ENCODE measurements at regions not wholly inside any gene's neighbourhood (a gene's known extent, or its start where the extent isn't known, plus 50 kb on each side); places are given as distances from the start of the nearest gene placed in this dataset.

DNA sequence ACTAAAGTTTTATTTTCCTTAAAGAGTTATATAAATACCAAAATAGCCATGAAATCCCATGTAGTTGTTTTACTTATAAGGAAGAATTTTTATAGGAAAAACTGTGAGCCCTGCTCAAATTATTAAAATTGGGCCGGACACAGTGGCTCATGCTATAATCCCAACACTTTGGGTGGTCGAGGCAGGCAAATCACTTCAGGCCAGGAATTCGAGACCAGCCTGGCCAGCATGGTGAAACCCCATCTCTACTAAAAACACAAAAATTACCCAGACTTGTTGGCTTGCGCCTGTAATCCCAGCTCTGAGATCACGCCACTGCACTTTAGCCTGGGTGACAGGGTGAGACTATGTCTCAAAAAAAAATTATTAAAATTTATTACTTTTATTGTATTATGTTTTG lies 149.3 kb downstream of the MRPL39 start (continued):
- TF ChIP-seq, protein P1, sequence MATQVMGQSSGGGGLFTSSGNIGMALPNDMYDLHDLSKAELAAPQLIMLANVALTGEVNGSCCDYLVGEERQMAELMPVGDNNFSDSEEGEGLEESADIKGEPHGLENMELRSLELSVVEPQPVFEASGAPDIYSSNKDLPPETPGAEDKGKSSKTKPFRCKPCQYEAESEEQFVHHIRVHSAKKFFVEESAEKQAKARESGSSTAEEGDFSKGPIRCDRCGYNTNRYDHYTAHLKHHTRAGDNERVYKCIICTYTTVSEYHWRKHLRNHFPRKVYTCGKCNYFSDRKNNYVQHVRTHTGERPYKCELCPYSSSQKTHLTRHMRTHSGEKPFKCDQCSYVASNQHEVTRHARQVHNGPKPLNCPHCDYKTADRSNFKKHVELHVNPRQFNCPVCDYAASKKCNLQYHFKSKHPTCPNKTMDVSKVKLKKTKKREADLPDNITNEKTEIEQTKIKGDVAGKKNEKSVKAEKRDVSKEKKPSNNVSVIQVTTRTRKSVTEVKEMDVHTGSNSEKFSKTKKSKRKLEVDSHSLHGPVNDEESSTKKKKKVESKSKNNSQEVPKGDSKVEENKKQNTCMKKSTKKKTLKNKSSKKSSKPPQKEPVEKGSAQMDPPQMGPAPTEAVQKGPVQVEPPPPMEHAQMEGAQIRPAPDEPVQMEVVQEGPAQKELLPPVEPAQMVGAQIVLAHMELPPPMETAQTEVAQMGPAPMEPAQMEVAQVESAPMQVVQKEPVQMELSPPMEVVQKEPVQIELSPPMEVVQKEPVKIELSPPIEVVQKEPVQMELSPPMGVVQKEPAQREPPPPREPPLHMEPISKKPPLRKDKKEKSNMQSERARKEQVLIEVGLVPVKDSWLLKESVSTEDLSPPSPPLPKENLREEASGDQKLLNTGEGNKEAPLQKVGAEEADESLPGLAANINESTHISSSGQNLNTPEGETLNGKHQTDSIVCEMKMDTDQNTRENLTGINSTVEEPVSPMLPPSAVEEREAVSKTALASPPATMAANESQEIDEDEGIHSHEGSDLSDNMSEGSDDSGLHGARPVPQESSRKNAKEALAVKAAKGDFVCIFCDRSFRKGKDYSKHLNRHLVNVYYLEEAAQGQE (IDR thresholded peaks at IDR 0.05; ENCODE audit: unreplicated experiment) = no peak
- no peak for TF ChIP-seq ZNF331 (CRISPR knock-in tag; IDR thresholded peaks at IDR 0.05; ENCODE audit: low read depth)

DNA sequence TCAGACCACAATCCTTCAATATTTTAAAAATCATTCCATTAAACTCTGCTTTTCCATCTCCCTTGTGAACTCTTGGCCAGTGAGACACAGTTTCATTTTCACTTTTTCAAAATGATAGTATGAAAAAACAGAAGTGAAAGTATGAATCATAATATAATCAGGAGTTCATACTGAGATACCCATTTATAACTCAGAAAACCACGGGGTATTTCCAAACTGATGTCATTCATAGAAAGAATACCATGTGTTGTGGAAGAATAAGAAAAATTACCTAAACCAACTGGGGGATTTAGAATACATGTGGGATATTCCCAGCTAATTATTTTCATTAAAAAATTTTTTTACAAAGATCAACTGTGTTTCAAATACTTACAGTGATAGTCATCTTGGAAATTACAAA lies 149.9 kb downstream of the MRPL39 start:
- Histone ChIP-seq H3K79me2 (replicated peaks; ENCODE audit: insufficient read depth) (no peaks in the 10 kb centered on the region), H4K20me1 (replicated peaks; ENCODE audit: insufficient read depth) (no peaks in the 10 kb centered on the region), H3K4me1 (ENCODE audit: insufficient read depth) (no peaks in the 10 kb centered on the region), H3K27ac (ENCODE audit: low read depth) (no peak overlapping the region), H3K4me3 (no peak overlapping the region), H3F3A (replicated peaks; ENCODE audit: low read depth) (no peaks in the 10 kb centered on the region), H2AFZ (no peak overlapping the region), H3K27me3 (ENCODE audit: insufficient read depth) (no peaks in the 10 kb centered on the region), H3K4me2 (no peak overlapping the region), H3K9me2 (ENCODE audit: insufficient read depth) (no peaks in the 10 kb centered on the region; the same call in 1 of the 2 replicates), H3K36me3 (ENCODE audit: insufficient read depth) (no peaks in the 10 kb centered on the region)
- Mint-ChIP-seq H3K9me3 (no peaks in the 10 kb centered on the region), H3K27me3 (ENCODE audit: insufficient read depth, low read depth, poor library complexity) (no peaks in the 10 kb centered on the region), H3K36me3 (ENCODE audit: low read depth) (no peaks in the 10 kb centered on the region), H3K4me3 (no peak overlapping the region), H3K27ac (no peak overlapping the region), H3K4me1 (no peaks in the 10 kb centered on the region)
- no peak for DNase-seq (ENCODE audit: low spot score)
- ATAC-seq = no peak
- TF ChIP-seq EZH2 (IDR thresholded peaks at IDR 0.05; ENCODE audit: low read depth, unreplicated experiment) (no peak), CREB1 (CRISPR knock-in tag; IDR thresholded peaks at IDR 0.05; ENCODE audit: low read depth) (no peak)
- TF ChIP-seq, protein P2, sequence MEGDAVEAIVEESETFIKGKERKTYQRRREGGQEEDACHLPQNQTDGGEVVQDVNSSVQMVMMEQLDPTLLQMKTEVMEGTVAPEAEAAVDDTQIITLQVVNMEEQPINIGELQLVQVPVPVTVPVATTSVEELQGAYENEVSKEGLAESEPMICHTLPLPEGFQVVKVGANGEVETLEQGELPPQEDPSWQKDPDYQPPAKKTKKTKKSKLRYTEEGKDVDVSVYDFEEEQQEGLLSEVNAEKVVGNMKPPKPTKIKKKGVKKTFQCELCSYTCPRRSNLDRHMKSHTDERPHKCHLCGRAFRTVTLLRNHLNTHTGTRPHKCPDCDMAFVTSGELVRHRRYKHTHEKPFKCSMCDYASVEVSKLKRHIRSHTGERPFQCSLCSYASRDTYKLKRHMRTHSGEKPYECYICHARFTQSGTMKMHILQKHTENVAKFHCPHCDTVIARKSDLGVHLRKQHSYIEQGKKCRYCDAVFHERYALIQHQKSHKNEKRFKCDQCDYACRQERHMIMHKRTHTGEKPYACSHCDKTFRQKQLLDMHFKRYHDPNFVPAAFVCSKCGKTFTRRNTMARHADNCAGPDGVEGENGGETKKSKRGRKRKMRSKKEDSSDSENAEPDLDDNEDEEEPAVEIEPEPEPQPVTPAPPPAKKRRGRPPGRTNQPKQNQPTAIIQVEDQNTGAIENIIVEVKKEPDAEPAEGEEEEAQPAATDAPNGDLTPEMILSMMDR (conservative IDR thresholded peaks at IDR 0.05; ENCODE audit: low read depth in 2 of 2) = no peak
- TF ChIP-seq, protein P3, sequence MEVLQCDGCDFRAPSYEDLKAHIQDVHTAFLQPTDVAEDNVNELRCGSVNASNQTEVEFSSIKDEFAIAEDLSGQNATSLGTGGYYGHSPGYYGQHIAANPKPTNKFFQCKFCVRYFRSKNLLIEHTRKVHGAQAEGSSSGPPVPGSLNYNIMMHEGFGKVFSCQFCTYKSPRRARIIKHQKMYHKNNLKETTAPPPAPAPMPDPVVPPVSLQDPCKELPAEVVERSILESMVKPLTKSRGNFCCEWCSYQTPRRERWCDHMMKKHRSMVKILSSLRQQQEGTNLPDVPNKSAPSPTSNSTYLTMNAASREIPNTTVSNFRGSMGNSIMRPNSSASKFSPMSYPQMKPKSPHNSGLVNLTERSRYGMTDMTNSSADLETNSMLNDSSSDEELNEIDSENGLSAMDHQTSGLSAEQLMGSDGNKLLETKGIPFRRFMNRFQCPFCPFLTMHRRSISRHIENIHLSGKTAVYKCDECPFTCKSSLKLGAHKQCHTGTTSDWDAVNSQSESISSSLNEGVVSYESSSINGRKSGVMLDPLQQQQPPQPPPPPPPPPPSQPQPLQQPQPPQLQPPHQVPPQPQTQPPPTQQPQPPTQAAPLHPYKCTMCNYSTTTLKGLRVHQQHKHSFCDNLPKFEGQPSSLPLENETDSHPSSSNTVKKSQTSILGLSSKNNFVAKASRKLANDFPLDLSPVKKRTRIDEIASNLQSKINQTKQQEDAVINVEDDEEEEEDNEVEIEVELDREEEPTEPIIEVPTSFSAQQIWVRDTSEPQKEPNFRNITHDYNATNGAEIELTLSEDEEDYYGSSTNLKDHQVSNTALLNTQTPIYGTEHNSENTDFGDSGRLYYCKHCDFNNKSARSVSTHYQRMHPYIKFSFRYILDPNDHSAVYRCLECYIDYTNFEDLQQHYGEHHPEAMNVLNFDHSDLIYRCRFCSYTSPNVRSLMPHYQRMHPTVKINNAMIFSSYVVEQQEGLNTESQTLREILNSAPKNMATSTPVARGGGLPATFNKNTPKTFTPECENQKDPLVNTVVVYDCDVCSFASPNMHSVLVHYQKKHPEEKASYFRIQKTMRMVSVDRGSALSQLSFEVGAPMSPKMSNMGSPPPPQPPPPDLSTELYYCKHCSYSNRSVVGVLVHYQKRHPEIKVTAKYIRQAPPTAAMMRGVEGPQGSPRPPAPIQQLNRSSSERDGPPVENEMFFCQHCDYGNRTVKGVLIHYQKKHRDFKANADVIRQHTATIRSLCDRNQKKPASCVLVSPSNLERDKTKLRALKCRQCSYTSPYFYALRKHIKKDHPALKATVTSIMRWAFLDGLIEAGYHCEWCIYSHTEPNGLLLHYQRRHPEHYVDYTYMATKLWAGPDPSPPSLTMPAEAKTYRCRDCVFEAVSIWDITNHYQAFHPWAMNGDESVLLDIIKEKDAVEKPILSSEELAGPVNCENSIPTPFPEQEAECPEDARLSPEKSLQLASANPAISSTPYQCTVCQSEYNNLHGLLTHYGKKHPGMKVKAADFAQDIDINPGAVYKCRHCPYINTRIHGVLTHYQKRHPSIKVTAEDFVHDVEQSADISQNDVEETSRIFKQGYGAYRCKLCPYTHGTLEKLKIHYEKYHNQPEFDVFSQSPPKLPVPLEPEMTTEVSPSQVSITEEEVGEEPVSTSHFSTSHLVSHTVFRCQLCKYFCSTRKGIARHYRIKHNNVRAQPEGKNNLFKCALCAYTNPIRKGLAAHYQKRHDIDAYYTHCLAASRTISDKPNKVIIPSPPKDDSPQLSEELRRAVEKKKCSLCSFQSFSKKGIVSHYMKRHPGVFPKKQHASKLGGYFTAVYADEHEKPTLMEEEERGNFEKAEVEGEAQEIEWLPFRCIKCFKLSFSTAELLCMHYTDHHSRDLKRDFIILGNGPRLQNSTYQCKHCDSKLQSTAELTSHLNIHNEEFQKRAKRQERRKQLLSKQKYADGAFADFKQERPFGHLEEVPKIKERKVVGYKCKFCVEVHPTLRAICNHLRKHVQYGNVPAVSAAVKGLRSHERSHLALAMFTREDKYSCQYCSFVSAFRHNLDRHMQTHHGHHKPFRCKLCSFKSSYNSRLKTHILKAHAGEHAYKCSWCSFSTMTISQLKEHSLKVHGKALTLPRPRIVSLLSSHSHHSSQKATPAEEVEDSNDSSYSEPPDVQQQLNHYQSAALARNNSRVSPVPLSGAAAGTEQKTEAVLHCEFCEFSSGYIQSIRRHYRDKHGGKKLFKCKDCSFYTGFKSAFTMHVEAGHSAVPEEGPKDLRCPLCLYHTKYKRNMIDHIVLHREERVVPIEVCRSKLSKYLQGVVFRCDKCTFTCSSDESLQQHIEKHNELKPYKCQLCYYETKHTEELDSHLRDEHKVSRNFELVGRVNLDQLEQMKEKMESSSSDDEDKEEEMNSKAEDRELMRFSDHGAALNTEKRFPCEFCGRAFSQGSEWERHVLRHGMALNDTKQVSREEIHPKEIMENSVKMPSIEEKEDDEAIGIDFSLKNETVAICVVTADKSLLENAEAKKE (CRISPR knock-in tag; IDR thresholded peaks at IDR 0.05) = no peak

All from GM23338 (cell line).